IMR-90 (cell line): ENCODE measurements at regions not wholly inside any gene's neighbourhood (a gene's known extent, or its start where the extent isn't known, plus 50 kb on each side); places are given as distances from the start of the nearest gene placed in this dataset.
"Not testable (repeated sequence)": the region's sequence is repeated elsewhere in the genome, so short reads cannot be mapped to it uniquely, and the experiment has no call there.

Source experiments
- BHLHE40 ChIP-seq: fragments of 150-350 bp; IDR thresholded peaks from 2 replicates; pipeline ENCODE4 v1.6.1; 2016; ENCODE audit warnings: mild to moderate bottlenecking, low read depth, low read length
- CEBPB ChIP-seq: IDR thresholded peaks from 2 replicates; pipeline ENCODE4 v1.6.1; 2012; ENCODE audit warnings: low read depth, low read length, improper control_type of control experiment
- CHD1 ChIP-seq: IDR thresholded peaks from 2 replicates; pipeline ENCODE4 v1.6.1; 2012; ENCODE audit warnings: low read depth, low read length, improper control_type of control experiment
- CTCF ChIP-seq: conservative IDR thresholded peaks from 2 replicates; pipeline ENCODE4 v1.5.1; 2012; ENCODE audit warnings: mild to moderate bottlenecking, low read depth, low read length, improper control_type of control experiment
- MAZ ChIP-seq: IDR thresholded peaks from 2 replicates; pipeline ENCODE4 v1.6.1; 2012; ENCODE audit warnings: low read depth, mild to moderate bottlenecking, low read length, improper control_type of control experiment, moderate library complexity, borderline replicate concordance
- MXI1 ChIP-seq: IDR thresholded peaks from 2 replicates; pipeline ENCODE4 v1.6.1; 2012; ENCODE audit warnings: low read depth, mild to moderate bottlenecking, low read length, moderate library complexity, borderline replicate concordance
- NFE2L2 ChIP-seq: fragments of 150-350 bp; IDR thresholded peaks from 2 replicates; pipeline ENCODE4 v1.6.1; 2016; ENCODE audit warnings: low read depth, mild to moderate bottlenecking, low read length
- POLR2A ChIP-seq: IDR thresholded peaks from 2 replicates; pipeline ENCODE4 v1.6.1; 2012; ENCODE audit warnings: mild to moderate bottlenecking, low read depth, low read length
- RAD21 ChIP-seq: IDR thresholded peaks from 2 replicates; pipeline ENCODE4 v1.6.1; 2012; ENCODE audit warnings: low read length, improper control_type of control experiment
- RCOR1 ChIP-seq: IDR thresholded peaks from 2 replicates; pipeline ENCODE4 v1.6.1; 2012; ENCODE audit warnings: mild to moderate bottlenecking, low read length, improper control_type of control experiment; ENCODE audit not compliant: insufficient replicate concordance
- RFX5 ChIP-seq: IDR thresholded peaks from 2 replicates; pipeline ENCODE4 v1.8.0; 2012; ENCODE audit warnings: low read depth, mild to moderate bottlenecking, low read length, moderate library complexity
- SMC3 ChIP-seq: fragments of 150-350 bp; IDR thresholded peaks from 2 replicates; pipeline ENCODE4 v1.6.1; 2016; ENCODE audit warnings: low read depth, mild to moderate bottlenecking, antibody characterized with exemption, low read length, moderate library complexity
- TF ChIP-seq, protein P1 (sequence below): fragments of 150-350 bp; IDR thresholded peaks from 2 replicates; pipeline ENCODE4 v1.6.1; 2017; ENCODE audit warnings: mild to moderate bottlenecking, antibody characterized with exemption, low read length, low read depth

DNA sequence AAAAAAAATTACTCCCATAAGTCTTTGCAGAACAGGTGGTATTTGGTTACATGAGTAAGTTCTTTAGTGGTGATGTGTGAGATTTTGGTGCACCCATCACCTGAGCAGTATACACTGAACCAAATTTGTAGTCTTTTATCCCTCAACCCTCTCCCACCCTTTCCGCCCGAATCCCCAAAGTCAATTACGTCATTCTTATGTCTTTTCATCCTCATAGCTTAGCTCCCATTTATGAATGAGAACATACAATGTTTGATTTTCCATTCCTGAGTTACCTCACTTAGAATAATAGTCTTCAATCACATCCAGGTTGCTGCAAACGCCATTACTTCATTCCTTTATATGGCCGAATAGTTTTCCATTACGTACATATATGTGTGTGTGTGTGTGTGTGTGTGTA is 2742.7 kb downstream of the ARAP2 start:
- not testable (repeated sequence) for TF ChIP-seq CTCF, POLR2A, CHD1, RAD21, MAZ, MXI1, BHLHE40, RCOR1, CEBPB, RFX5, SMC3, NFE2L2
- TF ChIP-seq, protein P1, sequence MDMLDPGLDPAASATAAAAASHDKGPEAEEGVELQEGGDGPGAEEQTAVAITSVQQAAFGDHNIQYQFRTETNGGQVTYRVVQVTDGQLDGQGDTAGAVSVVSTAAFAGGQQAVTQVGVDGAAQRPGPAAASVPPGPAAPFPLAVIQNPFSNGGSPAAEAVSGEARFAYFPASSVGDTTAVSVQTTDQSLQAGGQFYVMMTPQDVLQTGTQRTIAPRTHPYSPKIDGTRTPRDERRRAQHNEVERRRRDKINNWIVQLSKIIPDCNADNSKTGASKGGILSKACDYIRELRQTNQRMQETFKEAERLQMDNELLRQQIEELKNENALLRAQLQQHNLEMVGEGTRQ: not testable (repeated sequence)
